ENCODE measurements at regions not wholly inside any gene's neighbourhood (a gene's known extent, or its start where the extent isn't known, plus 50 kb on each side); places are given as distances from the start of the nearest gene placed in this dataset.

- ATAC-seq (replicated peaks in 1 of 2) (no peak), DNase-seq (no peak)
- no peaks in the 10 kb centered on the region for H3K36me3 Mint-ChIP-seq (ENCODE audit: insufficient read depth in 2 of 2)
- no peaks in the 10 kb centered on the region for H3K9me3 Mint-ChIP-seq
- no peaks in the 10 kb centered on the region for H3K27me3 Mint-ChIP-seq (ENCODE audit: low read depth)
- no peak overlapping the region for H3K27ac Mint-ChIP-seq
- no peaks in the 10 kb centered on the region for H3K4me1 Mint-ChIP-seq (ENCODE audit: low read depth)
- no peak overlapping the region for H3K4me3 Mint-ChIP-seq
These were observed 163.6 kb upstream of the RIMS1 start for GRCh38 chr6:71722736-71723135.

GRCh38 chr6:71724456-71725125 is 161.8 kb upstream of the RIMS1 start:
- H3K4me1 Mint-ChIP-seq (ENCODE audit: low read depth), result no peaks in the 10 kb centered on the region
- no peaks in the 10 kb centered on the region for H3K36me3 Mint-ChIP-seq (ENCODE audit: insufficient read depth in 2 of 2)

GRCh38 chr6:71725126-71725470 is 161.3 kb upstream of the RIMS1 start:
- Mint-ChIP-seq H3K4me1 (ENCODE audit: low read depth) (no peaks in the 10 kb centered on the region), H3K27me3 (ENCODE audit: low read depth) (no peaks in the 10 kb centered on the region), H3K36me3 (ENCODE audit: insufficient read depth in 2 of 2) (no peaks in the 10 kb centered on the region), H3K9me3 (no peaks in the 10 kb centered on the region), H3K27ac (no peak overlapping the region), H3K4me3 (no peak overlapping the region)
- DNase-seq, result no peak
- ATAC-seq (replicated peaks in 1 of 2), result no peak

More at GRCh38 chr6:71724456-71725125, 161.8 kb upstream of the RIMS1 start:
- Mint-ChIP-seq H3K4me3 (no peak overlapping the region), H3K9me3 (no peaks in the 10 kb centered on the region), H3K27me3 (ENCODE audit: low read depth) (no peaks in the 10 kb centered on the region), H3K27ac (no peak overlapping the region)
- no peak for DNase-seq
- no peak for ATAC-seq (replicated peaks in 1 of 2)

GRCh38 chr6:71726121-71726520 is 160.2 kb upstream of the RIMS1 start:
- no peak overlapping the region for H3K27ac Mint-ChIP-seq
- no peaks in the 10 kb centered on the region for H3K4me1 Mint-ChIP-seq (ENCODE audit: low read depth)
- no peaks in the 10 kb centered on the region for H3K36me3 Mint-ChIP-seq (ENCODE audit: insufficient read depth in 2 of 2)
- H3K9me3 Mint-ChIP-seq, result no peaks in the 10 kb centered on the region
- ATAC-seq (replicated peaks in 1 of 2) (no peak), DNase-seq (no peak)
- H3K4me3 Mint-ChIP-seq, result no peak overlapping the region
- no peaks in the 10 kb centered on the region for H3K27me3 Mint-ChIP-seq (ENCODE audit: low read depth)

GRCh38 chr6:71727632-71728294 is 158.6 kb upstream of the RIMS1 start:
- H3K9me3 Mint-ChIP-seq, result no peaks in the 10 kb centered on the region
- H3K27me3 Mint-ChIP-seq (ENCODE audit: low read depth), result no peaks in the 10 kb centered on the region
- no peak overlapping the region for H3K4me3 Mint-ChIP-seq
- H3K36me3 Mint-ChIP-seq (ENCODE audit: insufficient read depth in 2 of 2), result no peaks in the 10 kb centered on the region
- no peaks in the 10 kb centered on the region for H3K4me1 Mint-ChIP-seq (ENCODE audit: low read depth)
- ATAC-seq (replicated peaks in 1 of 2) (no peak), DNase-seq (no peak)
- no peak overlapping the region for H3K27ac Mint-ChIP-seq

GRCh38 chr6:71730284-71730683 is 156.1 kb upstream of the RIMS1 start:
- H3K27ac Mint-ChIP-seq, result no peak overlapping the region
- no peak overlapping the region for H3K4me3 Mint-ChIP-seq
- no peaks in the 10 kb centered on the region for H3K9me3 Mint-ChIP-seq
- DNase-seq (no peak), ATAC-seq (replicated peaks in 1 of 2) (no peak)
- no peaks in the 10 kb centered on the region for H3K36me3 Mint-ChIP-seq (ENCODE audit: insufficient read depth in 2 of 2)
- H3K27me3 Mint-ChIP-seq (ENCODE audit: low read depth), result no peaks in the 10 kb centered on the region
- no peaks in the 10 kb centered on the region for H3K4me1 Mint-ChIP-seq (ENCODE audit: low read depth)

GRCh38 chr6:71733970-71734899 is 152.1 kb upstream of the RIMS1 start:
- ATAC-seq (replicated peaks in 1 of 2) (no peak), DNase-seq (no peak)
- Mint-ChIP-seq H3K27me3 (ENCODE audit: low read depth) (no peaks in the 10 kb centered on the region), H3K4me3 (no peak overlapping the region), H3K9me3 (no peaks in the 10 kb centered on the region), H3K4me1 (ENCODE audit: low read depth) (no peaks in the 10 kb centered on the region), H3K36me3 (ENCODE audit: insufficient read depth in 2 of 2) (no peaks in the 10 kb centered on the region), H3K27ac (no peak overlapping the region)

- Mint-ChIP-seq H3K4me3 (no peak overlapping the region), H3K27me3 (ENCODE audit: low read depth) (no peaks in the 10 kb centered on the region), H3K36me3 (ENCODE audit: insufficient read depth in 2 of 2) (no peaks in the 10 kb centered on the region), H3K4me1 (ENCODE audit: low read depth) (no peaks in the 10 kb centered on the region), H3K9me3 (peaks cover 0 to 1% of the 10 kb centered on the region in 2 donors), H3K27ac (no peak overlapping the region)
- no peak for DNase-seq
- no peak for ATAC-seq (replicated peaks in 1 of 2)
These were observed 148.4 kb upstream of the RIMS1 start for GRCh38 chr6:71737953-71738352.

GRCh38 chr6:71745525-71745924 is 140.8 kb upstream of the RIMS1 start:
- H3K4me1 Mint-ChIP-seq (ENCODE audit: low read depth), result no peaks in the 10 kb centered on the region
- H3K4me3 Mint-ChIP-seq, result no peak overlapping the region
- H3K9me3 Mint-ChIP-seq, result no peaks in the 10 kb centered on the region
- ATAC-seq (replicated peaks in 1 of 2) (no peak), DNase-seq (no peak)
- no peaks in the 10 kb centered on the region for H3K27me3 Mint-ChIP-seq (ENCODE audit: low read depth)
- no peak overlapping the region for H3K27ac Mint-ChIP-seq
- H3K36me3 Mint-ChIP-seq (ENCODE audit: insufficient read depth in 2 of 2), result no peaks in the 10 kb centered on the region

- H3K27me3 Mint-ChIP-seq (ENCODE audit: low read depth), result no peaks in the 10 kb centered on the region
- H3K4me3 Mint-ChIP-seq, result no peak overlapping the region
- H3K4me1 Mint-ChIP-seq (ENCODE audit: low read depth), result no peaks in the 10 kb centered on the region
- peaks cover 4% of the 10 kb centered on the region in 2 donors for H3K9me3 Mint-ChIP-seq
- no peak overlapping the region for H3K27ac Mint-ChIP-seq
- H3K36me3 Mint-ChIP-seq (ENCODE audit: insufficient read depth in 2 of 2), result no peaks in the 10 kb centered on the region
- DNase-seq, result no peak
- ATAC-seq (replicated peaks in 1 of 2), result no peak
These were observed 120.1 kb upstream of the RIMS1 start for GRCh38 chr6:71766146-71766760.

- no peaks in the 10 kb centered on the region for H3K4me1 Mint-ChIP-seq (ENCODE audit: low read depth)
- no peak overlapping the region for H3K27ac Mint-ChIP-seq
- H3K27me3 Mint-ChIP-seq (ENCODE audit: low read depth), result no peaks in the 10 kb centered on the region
- H3K4me3 Mint-ChIP-seq, result no peak overlapping the region
- H3K9me3 Mint-ChIP-seq, result peaks cover 4 to 8% of the 10 kb centered on the region in 2 donors
- no peak for DNase-seq
- H3K36me3 Mint-ChIP-seq (ENCODE audit: insufficient read depth in 2 of 2), result no peaks in the 10 kb centered on the region
- no peak for ATAC-seq (replicated peaks in 1 of 2)
These were observed 119.6 kb upstream of the RIMS1 start for GRCh38 chr6:71766796-71767195.

- peaks cover 5 to 8% of the 10 kb centered on the region in 2 donors for H3K9me3 Mint-ChIP-seq
- H3K36me3 Mint-ChIP-seq (ENCODE audit: insufficient read depth in 2 of 2), result no peaks in the 10 kb centered on the region
- DNase-seq (no peak), ATAC-seq (replicated peaks in 1 of 2) (no peak)
- no peaks in the 10 kb centered on the region for H3K27me3 Mint-ChIP-seq (ENCODE audit: low read depth)
- H3K27ac Mint-ChIP-seq, result no peak overlapping the region
- H3K4me3 Mint-ChIP-seq, result no peak overlapping the region
- H3K4me1 Mint-ChIP-seq (ENCODE audit: low read depth), result no peaks in the 10 kb centered on the region
These were observed 118.0 kb upstream of the RIMS1 start for GRCh38 chr6:71768356-71768755.

- ATAC-seq (replicated peaks in 1 of 2) (no peak), DNase-seq (no peak)
- Mint-ChIP-seq H3K9me3 (peaks cover 6 to 11% of the 10 kb centered on the region in 2 donors), H3K4me1 (ENCODE audit: low read depth) (no peaks in the 10 kb centered on the region), H3K27me3 (ENCODE audit: low read depth) (no peaks in the 10 kb centered on the region), H3K36me3 (ENCODE audit: insufficient read depth in 2 of 2) (peaks cover 0 to 5% of the 10 kb centered on the region in 2 donors), H3K27ac (no peak overlapping the region), H3K4me3 (no peak overlapping the region)
These were observed 77.5 kb upstream of the RIMS1 start for GRCh38 chr6:71808865-71809264.
